Esophagus muscularis mucosa (tissue), 3 donors: ENCODE measurements at regions not wholly inside any gene's neighbourhood (a gene's known extent, or its start where the extent isn't known, plus 50 kb on each side); places are given as distances from the start of the nearest gene placed in this dataset.
"Not testable (repeated sequence)": the region's sequence is repeated elsewhere in the genome, so short reads cannot be mapped to it uniquely, and the experiment has no call there.

Experiments
- POLR2A ChIP-seq: fragments of 450-650 bp; IDR thresholded peaks from one replicate; pipeline ENCODE4 v1.6.1; 2017; ENCODE audit warnings: antibody characterized with exemption, moderate library complexity, mild to moderate bottlenecking, low read depth
- POLR2AphosphoS5 ChIP-seq, 2 donors: sonication (generic); formaldehyde crosslinking; IDR thresholded peaks; one replicate each; pipeline ENCODE4 v1.6.1; 2017; ENCODE audit warnings: antibody characterized with exemption in 2 of 2
- TF ChIP-seq, protein P1 (sequence below), 3 experiments: fragments of 200-600 bp in 2 of 3; fragments of 450-650 bp in 1 of 3; sonication (generic) in 2 of 3; IDR thresholded peaks; one replicate each; pipeline ENCODE4 v1.5.1; 2017 to 2019; ENCODE audit warnings: antibody characterized with exemption in 3 of 3, mild to moderate bottlenecking in 2 of 3, moderate library complexity in 1 of 3

DNA sequence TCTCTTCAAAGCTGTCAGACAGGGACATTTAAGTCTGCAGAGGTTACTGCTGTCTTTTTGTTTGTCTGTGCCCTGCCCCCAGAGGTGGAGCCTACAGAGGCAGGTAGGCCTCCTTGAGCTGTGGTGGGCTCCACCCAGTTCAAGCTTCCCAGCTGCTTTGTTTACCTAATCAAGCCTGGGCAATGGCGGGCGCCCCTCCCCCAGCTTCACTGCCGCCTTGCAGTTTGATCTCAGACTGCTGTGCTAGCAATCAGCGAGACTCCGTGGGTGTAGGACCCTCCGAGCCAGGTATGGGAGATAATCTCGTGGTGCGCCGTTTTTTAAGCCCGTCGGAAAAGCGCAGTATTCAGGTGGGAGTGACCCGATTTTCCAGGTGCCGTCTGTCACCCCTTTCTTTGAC, 147.3 kb upstream of the FSIP2 start:
- TF ChIP-seq POLR2A; POLR2AphosphoS5 (IDR thresholded peaks at IDR 0.05): not testable (repeated sequence)
- TF ChIP-seq, protein P1, sequence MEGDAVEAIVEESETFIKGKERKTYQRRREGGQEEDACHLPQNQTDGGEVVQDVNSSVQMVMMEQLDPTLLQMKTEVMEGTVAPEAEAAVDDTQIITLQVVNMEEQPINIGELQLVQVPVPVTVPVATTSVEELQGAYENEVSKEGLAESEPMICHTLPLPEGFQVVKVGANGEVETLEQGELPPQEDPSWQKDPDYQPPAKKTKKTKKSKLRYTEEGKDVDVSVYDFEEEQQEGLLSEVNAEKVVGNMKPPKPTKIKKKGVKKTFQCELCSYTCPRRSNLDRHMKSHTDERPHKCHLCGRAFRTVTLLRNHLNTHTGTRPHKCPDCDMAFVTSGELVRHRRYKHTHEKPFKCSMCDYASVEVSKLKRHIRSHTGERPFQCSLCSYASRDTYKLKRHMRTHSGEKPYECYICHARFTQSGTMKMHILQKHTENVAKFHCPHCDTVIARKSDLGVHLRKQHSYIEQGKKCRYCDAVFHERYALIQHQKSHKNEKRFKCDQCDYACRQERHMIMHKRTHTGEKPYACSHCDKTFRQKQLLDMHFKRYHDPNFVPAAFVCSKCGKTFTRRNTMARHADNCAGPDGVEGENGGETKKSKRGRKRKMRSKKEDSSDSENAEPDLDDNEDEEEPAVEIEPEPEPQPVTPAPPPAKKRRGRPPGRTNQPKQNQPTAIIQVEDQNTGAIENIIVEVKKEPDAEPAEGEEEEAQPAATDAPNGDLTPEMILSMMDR (IDR thresholded peaks at IDR 0.05) = not testable (repeated sequence)
